Left colon (tissue), 2 donors: ENCODE measurements at regions not wholly inside any gene's neighbourhood (a gene's known extent, or its start where the extent isn't known, plus 50 kb on each side); places are given as distances from the start of the nearest gene placed in this dataset.
"Not testable (repeated sequence)": the region's sequence is repeated elsewhere in the genome, so short reads cannot be mapped to it uniquely, and the experiment has no call there.

ENCODE experiments used
- ATAC-seq: fragments of 200-7000 bp; cut with Tn5 transposase; one replicate; pipeline ENCODE4 v1.9.1; 2020; ENCODE audit warnings: mild to moderate bottlenecking, moderate library complexity
- DNase-seq, 2 donors: peaks; one replicate each; pipeline ENCODE4 v3.0.0-alpha.2; 2020
- intact Hi-C, 2 donors: fragments of 100-400 bp; cut with DNase I in 1 of 2; cut with micrococcal nuclease in 1 of 2; formaldehyde crosslinking; loops; one replicate each; pipeline versions ENCODE4 v1.11.2 to v1.14.0; 2022; cut with DNase I, micrococcal nuclease
- donor health status: DM: no; HTN: no; CAD: no.
- donor health status: DM: yes; HTN: yes; CAD: no.

DNA sequence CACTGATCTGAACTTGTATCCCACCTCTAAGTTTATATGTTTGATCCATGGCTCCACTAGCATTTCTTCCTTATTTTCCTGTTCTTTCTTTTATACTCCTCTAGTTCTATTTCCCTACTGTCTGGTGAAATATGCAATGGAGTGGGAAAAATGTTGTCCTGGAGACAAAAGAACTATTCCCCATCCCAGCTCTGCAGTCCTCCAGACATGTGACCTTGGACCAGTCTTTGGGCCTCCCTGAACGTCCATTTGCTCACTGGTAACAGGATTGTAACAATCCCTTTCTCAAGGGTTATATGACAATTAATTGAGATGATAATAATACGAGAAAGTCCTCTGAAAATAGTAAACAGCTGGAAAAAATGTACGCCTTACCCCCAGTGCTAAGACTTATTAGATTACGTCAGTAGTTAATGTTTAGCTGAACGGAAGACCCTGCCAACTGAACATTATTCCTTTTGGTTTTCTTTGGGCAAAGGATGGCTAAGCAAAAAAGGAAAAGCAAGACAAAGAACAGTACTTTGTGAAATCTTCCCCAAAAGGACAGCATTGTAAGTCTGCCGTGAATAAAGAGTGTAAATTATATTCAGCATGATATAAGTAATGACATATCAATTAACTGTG lies 302.3 kb upstream of the PPARGC1A start:
- DNase-seq = no peak
- intact Hi-C loops = no loop called here
- ATAC-seq = no peak

DNA sequence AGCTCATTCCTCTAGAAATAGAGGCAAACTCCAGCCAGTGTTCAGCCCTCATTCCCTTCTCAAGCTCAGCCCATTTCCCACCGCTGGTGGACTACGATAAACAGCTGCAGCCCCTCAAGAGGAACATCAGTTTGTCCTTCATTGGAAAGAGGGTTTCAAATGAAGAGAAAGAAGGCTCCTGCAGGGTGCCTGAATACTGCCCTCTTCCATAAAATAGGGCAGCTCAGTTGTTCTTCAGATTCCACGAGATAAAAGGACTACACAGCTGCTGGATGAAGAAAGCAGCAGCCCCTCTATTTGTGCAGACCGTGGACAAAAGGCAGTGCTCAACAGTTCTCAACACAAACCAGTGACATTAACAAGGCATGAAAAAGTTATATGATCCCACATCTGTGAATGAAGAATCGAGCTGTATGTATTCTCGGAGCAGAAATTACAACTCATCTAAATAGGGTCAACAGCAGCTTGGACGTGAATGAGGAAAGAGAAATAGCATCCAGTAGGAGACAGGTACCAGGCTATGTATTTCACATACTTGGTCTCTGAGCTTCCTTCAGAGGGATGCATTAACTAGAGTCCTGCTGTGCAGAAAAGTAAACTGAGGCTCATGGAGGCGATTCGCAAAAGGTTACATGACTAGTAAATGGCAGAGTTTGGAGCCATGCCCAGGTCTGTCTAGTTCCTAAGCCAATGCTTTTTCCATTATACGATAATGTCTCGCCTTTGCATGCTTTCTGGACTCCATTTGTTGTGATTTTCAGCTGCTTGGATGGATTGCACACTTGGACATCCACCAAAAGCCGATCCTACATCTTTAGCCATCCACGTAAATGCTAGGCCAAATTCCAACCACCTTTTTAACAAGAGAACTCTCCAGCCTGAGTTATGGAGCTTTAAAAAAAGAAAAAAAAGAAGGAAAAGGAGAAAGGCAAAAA lies 301.2 kb upstream of the PPARGC1A start:
- ATAC-seq (no peak), DNase-seq (no peak)
- intact Hi-C loops = no loop called here

GRCh38 chr4:24188459-24188858 lies 298.6 kb upstream of the PPARGC1A start:
- intact Hi-C loops = no loop called here
- no peak for ATAC-seq

DNA sequence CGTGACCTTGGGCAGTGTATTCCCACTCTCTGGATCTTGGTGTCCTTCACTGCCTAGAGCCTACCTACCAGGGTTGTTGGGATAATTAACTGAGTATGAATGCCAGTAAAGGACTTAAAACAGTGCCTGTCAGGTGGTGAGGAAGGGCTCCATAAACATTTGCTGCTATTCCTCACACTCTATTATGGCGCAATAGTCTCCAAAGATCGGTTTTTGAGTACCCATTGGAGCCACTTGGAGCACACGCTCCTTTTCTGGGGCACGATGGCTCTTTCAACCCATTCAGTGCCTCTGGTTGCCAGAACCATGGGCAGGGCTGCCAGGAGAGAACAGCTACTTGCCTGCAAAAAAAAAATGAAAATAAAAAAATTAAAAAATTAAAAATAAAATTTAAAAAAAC lies 296.6 kb upstream of the PPARGC1A start:
- DNase-seq = no peak
- intact Hi-C loops = no loop called here
- ATAC-seq = no peak

More at GRCh38 chr4:24188459-24188858, 298.6 kb upstream of the PPARGC1A start:
- no peak for DNase-seq

GRCh38 chr4:24181005-24181404 lies 291.2 kb upstream of the PPARGC1A start:
- DNase-seq (no peak), ATAC-seq (no peak)
- intact Hi-C loops = no loop called here

- DNase-seq (no peak), ATAC-seq (no peak)
- intact Hi-C loops = no loop called here
Observed at GRCh38 chr4:24180586-24180985, 290.7 kb upstream of the PPARGC1A start.

DNA sequence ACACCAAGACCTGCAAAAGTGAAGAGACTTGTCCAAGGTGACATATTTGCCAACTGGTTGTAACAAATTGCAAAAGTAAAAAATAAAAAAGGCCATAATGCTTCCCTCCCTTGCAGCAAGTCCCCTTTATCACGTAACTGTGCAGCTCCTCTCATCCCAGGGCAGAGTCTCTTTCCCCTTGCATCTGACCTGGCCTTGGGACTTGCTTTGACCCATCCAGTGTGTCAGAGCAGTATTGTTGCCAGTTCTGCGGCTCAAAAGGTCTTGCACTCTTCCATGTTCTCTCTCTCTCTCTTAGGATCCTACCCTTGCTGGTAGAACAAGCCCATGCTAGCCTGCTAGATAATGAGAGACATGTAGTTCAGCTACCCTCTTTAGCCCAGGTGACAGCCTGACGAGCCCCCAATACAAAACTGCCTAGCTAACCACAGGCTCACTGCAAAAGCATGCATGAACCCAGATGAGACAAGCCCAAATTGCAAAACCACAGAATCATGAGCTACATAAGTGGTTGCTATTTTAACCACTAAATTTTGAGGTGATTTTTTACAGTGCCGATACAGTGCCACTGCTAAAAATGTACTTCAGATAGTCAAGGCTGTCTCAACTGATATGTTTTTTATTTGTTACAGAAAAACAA lies 289.5 kb upstream of the PPARGC1A start:
- ATAC-seq (no peak), DNase-seq (no peak)
- intact Hi-C loops = no loop called here

- DNase-seq, intact Hi-C loops, ATAC-seq: not testable (repeated sequence)
Observed at GRCh38 chr4:24177443-24177842, 287.6 kb upstream of the PPARGC1A start.

- DNase-seq = no peak
- intact Hi-C loops = no loop called here
- ATAC-seq = no peak
Observed at GRCh38 chr4:24175707-24176106, 285.9 kb upstream of the PPARGC1A start.

DNA sequence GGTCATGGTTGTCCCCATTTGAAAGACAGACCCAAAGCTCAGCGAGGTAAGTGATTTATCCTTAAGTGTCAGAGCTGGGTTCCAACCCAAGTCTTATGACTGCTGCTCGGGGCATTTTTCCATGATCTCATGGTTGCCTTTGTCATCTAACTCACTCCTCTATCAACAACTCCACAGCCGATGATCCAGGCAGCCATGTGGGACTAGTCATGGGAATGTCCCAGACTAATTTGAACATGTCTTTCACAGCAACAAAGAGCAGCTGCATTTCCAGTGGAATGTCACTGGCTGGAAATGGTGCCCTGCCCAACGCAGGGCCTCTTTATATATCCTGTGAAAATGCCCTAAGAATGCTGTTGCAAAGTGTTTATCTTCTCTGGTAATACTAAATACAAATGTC lies 284.8 kb upstream of the PPARGC1A start:
- intact Hi-C loops = no loop called here
- ATAC-seq (no peak), DNase-seq (no peak)

DNA sequence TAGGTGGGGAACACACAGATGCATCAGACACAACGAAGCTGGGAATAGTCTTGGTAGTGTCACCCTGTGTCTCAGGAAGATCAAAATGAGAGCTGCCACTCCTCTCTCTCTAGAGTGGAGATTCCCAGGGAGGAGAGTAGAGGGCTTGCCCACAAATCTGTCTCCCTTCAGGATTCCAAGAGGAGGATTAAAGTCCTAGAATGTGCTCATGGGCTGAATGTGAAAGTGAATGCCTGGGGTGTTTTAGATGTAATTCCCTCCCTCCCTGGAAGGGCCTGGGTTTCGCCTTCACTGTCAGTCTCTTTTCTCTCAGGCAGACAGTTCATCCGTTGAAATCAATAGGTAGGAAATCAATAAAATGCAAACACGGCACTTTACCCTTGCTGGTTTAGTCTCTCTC lies 282.6 kb upstream of the PPARGC1A start:
- intact Hi-C loops = no loop called here
- no peak for ATAC-seq
- DNase-seq = no peak

GRCh38 chr4:24169956-24170355 lies 280.1 kb upstream of the PPARGC1A start:
- ATAC-seq (no peak), DNase-seq (no peak)
- intact Hi-C loops = no loop called here

GRCh38 chr4:24168658-24169057 lies 278.8 kb upstream of the PPARGC1A start:
- ATAC-seq (no peak), DNase-seq (no peak)
- intact Hi-C loops = no loop called here

DNA sequence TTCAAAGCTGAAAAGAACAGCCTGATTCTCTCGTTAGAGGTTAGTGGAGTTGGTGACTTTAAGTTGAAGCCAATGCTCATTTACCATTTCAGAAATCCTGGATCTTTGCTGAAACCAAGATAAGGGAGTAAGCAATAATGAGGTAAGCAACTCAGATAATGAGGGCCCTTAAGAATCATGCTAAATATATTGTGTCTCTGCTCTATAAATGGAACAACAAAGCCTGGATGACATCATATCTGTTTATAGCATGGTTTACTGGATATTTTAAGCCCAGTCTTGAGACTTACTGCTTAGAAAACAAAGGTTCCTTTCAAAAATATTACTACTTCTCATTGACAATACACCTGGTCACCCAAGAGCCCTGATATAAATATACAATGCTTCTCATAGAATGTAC lies 276.7 kb upstream of the PPARGC1A start:
- intact Hi-C loops = no loop called here
- DNase-seq = no peak
- ATAC-seq = no peak

GRCh38 chr4:24164797-24165196 lies 274.9 kb upstream of the PPARGC1A start:
- ATAC-seq (no peak), DNase-seq (no peak)
- intact Hi-C loops = no loop called here

GRCh38 chr4:24164054-24164693 lies 274.3 kb upstream of the PPARGC1A start:
- DNase-seq (no peak), ATAC-seq (no peak)
- intact Hi-C loops = no loop called here

DNA sequence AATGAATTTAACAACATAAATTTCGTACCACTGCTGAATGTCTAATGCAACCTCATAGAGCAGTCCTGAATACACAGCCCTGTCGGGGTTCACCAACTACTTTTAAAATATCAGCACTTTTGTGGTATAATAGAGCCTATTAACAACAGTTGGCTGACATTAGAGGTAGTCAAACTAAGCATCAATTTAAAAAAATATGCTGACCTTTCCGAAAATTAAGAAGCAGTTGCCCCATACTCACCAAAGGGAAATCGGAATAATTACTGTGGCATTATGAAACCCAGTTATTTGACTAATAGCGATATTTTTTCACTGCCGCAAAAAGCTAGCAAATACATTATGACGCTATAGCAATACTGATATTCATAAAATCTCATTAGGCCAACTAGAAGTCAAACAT lies 273.5 kb upstream of the PPARGC1A start:
- DNase-seq = no peak
- no peak for ATAC-seq

DNA sequence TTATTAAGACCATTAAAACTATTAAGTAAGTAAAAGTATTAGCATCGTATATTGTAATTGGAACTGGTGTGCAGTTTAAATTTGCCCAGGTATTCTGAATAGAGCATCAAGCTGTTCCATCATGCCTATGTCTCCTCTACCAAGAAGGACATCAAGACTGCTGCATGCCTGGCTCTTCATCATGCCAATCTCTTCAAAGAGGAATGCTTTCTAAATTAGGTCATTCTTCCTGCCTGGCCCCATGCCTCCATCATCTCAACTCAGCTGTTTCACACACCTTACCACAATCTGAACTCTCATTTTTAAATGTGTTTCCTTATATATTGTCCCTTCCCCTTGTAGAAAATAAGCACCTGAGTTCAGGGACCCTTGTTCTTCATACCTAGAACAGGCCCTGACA lies 270.5 kb upstream of the PPARGC1A start:
- no peak for ATAC-seq
- intact Hi-C loops = no loop called here
- no peak for DNase-seq

More for the DNA sequence above, 273.5 kb upstream of the PPARGC1A start:
- intact Hi-C loops = no loop called here

GRCh38 chr4:24158031-24158430 lies 268.2 kb upstream of the PPARGC1A start:
- DNase-seq (no peak), ATAC-seq (no peak)
- intact Hi-C loops = no loop called here

DNA sequence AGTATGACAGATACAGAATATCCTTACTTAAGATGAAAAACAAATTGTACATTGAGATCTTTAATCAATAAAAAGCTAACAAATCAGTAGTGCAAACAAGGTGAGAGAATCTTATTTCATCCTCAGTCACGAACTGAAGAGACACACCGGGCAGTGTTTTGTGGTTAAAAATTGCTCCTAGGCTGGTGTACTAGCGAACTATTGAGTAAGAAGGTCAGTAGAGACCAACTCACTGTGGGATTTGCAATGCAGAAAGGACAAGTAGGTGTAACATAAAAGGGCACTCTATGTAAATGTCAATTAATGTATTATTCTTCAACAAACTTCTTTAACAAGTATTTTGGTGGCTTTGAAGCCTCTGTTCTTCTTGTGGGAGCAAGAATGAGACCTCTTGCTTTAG lies 260.2 kb upstream of the PPARGC1A start:
- DNase-seq = no peak
- intact Hi-C loops = no loop called here
- ATAC-seq = no peak
